HG03064 (cell line): ENCODE measurements at regions not wholly inside any gene's neighbourhood (a gene's known extent, or its start where the extent isn't known, plus 50 kb on each side); places are given as distances from the start of the nearest gene placed in this dataset.

Experiments used
- ATAC-seq: cut with Tn5 transposase; IDR thresholded peaks from one replicate; pipeline ENCODE4 v1.9.1; 2021; ENCODE audit warnings: low read depth; ENCODE audit not compliant: unreplicated experiment

- no peak for ATAC-seq
These were observed 54.1 kb upstream of the PIK3C2G start for GRCh38 chr12:18207266-18207665.

- ATAC-seq = no peak
These were observed 55.1 kb upstream of the PIK3C2G start for GRCh38 chr12:18206198-18206597.

DNA sequence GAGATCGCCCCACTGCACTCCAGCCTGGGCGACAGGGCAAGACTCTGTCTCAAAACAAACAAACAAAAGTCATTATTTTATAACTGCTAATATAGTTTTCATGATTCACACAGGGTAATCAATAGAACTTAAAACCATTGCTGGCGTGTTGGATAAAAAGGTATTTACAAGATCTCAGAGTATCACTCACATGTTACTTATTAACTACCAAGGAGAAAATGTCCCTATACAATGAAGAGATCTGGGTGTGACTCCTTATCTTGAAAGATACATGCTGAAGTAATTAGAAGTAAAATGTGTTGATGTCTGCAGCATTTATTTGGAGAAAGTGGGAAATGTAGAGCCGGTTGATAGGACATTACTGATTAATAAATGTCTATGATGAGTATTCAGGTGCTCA, 57.3 kb upstream of the PIK3C2G start:
- no peak for ATAC-seq

DNA sequence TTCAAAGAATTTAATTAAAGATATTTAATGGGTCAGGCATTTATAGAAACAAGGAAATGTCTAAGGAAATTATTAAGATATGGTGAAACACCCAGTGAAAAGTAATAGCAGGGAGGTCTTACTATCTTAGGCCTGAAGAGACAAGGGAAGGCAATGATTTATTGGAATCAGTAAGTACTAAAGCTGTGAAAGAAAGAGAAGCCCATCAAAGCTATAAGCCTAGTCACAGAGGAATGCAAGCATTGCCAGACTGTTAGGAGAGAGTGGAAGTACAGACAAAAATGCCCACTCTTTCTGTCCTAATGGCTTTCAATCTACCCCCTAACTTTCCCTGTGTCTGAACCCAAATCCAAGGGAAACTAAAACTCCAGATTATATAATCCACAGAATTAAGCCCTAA, 69.2 kb upstream of the PIK3C2G start:
- no peak for ATAC-seq

DNA sequence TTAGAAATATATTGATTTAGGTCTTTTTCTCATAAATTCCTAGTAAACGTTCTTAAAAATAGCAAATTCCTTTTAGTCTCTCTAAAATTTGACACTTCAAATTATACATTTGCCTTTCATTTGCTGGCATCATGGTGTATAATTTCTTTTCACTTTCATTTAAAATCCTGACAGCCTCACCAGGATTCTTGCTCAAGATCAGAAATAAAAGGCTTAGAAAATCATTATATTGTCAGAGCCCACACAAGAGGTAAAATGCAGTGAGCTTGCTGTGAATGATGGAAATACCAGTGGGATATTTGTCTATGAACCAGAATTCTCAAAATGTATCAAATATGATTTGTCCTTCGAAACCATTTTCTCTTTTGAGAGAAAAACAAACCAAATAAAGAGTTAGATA, 78.2 kb upstream of the PIK3C2G start:
- ATAC-seq = no peak

DNA sequence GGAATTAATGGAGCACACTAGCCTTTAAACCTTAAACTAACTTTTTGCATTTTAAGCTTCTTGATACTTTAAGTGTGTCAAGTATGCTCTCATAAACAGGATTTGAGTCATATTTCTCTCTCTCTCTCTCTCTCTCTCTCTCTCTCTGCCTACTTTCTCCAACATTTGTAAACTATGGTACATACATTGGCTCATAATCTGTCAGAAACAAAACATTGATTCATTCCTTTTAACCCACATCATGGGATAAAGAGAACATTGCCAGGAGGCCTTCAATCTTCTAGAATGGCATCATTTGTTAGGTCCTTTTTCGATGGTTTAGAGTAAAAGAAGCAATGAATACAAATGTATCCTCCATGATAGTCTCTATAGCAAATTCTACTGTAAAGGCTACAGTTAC, 81.6 kb upstream of the RERGL start:
- ATAC-seq = no peak

GRCh38 chr12:18168016-18168415, 78.0 kb upstream of the RERGL start:
- ATAC-seq = no peak

- ATAC-seq = peak; percentile 48
These were observed 75.9 kb upstream of the RERGL start for GRCh38 chr12:18165889-18166288.

DNA sequence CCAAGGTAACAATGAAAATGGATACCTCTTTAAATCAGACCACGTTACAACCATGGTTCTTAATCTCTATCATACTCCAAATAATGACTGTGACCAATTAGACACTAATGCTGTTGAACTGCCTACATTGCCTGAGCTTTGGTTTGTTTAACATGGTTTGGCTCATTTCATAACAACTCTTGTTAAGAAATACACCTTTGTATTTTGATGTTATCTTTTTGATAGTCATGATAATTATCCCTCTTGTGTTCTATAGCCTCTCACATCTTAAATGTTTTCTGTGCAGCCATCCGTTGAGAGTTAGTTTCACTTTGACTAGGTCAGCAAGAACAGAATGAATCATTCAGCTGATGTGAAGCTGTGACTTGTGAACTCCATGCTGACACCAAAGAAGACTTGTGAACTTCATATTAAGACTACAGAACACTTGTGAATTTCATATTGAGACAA, 75.5 kb upstream of the RERGL start:
- ATAC-seq = peak; percentile 99

- ATAC-seq = no peak
These were observed 70.9 kb upstream of the RERGL start for GRCh38 chr12:18160901-18161300.

GRCh38 chr12:18158774-18159557, 69.0 kb upstream of the RERGL start:
- no peak for ATAC-seq

GRCh38 chr12:18153826-18154225, 63.8 kb upstream of the RERGL start:
- ATAC-seq = no peak

GRCh38 chr12:18151036-18151435, 61.0 kb upstream of the RERGL start:
- no peak for ATAC-seq

DNA sequence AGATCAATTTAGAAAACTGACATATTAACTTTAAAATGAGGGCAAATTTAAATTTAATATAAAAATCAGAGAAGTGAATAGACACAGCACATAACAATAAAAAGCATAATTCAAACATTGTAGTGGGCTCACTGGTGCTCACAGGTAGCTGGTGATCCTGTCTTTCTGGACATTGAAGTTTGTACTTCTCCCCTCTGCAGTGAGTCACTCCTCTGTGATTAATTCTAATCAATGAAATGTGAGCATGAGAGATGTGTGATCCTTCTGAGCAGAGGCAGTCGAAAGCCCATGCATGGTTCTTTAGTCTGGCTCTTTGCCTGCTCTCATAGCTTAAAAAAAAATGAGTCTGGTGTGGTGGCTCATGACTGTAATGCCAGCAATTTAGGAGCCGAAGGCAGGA, 59.0 kb upstream of the RERGL start:
- ATAC-seq = no peak

DNA sequence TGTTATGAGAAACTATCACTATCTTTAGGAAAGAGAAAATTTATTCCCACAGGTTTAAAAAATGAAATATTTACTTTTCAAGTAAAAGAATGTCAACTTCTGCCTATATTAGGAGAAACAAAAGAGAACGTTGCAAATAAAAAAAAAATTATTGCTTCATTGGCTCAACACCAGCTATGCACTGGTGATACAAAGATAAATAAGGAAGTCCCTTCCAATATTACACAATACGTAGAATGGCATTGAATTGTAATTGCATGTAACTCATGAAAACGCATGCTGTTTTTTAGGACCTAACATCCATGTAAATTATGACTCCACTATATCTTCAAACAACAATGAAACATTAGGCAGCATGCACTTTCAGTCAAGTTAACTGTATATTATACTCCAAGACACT, 56.4 kb upstream of the RERGL start:
- no peak for ATAC-seq

GRCh38 chr12:18145924-18146323, 55.9 kb upstream of the RERGL start:
- no peak for ATAC-seq

DNA sequence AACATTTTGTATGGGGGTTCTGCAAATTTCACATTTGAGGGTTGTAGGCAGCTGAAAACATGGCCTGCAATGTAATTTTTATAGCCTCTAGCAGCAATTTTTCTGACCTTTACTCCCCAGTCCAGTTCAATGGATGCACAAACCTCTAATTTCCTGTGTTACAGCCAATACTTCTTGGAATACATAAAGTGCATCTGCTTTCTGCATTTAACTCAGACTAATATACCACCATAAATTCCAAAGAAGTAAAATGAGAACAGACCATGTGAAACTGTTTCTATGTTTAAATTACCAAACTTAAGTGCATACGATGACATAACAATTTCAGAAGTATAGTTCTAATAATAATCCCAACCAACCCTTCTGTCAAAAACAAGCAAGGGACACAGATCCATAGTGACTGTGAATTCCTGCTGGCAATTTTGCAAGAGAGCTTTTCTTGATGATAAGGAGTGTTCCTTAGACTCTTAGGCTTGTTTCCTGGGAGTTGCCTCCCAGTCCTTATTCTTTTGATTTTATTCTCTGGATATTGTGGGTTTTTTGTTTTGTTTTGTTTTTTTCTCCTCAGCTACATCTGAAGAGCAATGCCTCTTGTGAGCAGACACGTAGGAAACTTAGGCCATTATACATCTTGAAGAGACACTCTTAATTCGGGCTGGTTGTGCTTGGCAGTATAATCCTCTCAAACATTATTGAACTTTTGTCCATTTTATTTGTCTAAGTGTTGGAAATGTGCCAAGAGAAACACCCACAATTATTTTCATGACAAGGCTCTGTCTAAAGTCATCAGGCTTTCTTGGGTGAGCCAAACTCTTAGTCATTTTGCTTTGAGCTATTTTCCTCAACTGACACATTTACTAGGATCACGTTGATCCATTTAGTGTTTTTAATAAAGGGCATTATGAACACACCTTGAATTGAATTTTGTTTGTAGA, 51.3 kb upstream of the RERGL start:
- no peak for ATAC-seq

- no peak for ATAC-seq
These were observed 50.1 kb upstream of the RERGL start for GRCh38 chr12:18139989-18140596.
